NCI-H2107 treated with DMSO at 0.1 percent for 48 hours (cell line): ENCODE measurements at regions not wholly inside any gene's neighbourhood (a gene's known extent, or its start where the extent isn't known, plus 50 kb on each side); places are given as distances from the start of the nearest gene placed in this dataset.
"Not testable (repeated sequence)": the region's sequence is repeated elsewhere in the genome, so short reads cannot be mapped to it uniquely, and the experiment has no call there.

Source experiments
- DNase-seq: peaks from one replicate; lab custom pipeline; 2025; ENCODE audit not compliant: unreplicated experiment; lab: John Stamatoyannopoulos, UW

- DNase-seq = no peak
Observed at GRCh38 chr11:122207921-122208764, 92.1 kb upstream of the BLID start.

GRCh38 chr11:122207505-122207904, 91.5 kb upstream of the BLID start:
- DNase-seq = no peak

- DNase-seq = no peak
Observed at GRCh38 chr11:122205036-122205435, 89.0 kb upstream of the BLID start.

- no peak for DNase-seq
Observed at GRCh38 chr11:122204206-122204605, 88.2 kb upstream of the BLID start.

GRCh38 chr11:122202951-122203456, 87.0 kb upstream of the BLID start:
- DNase-seq = no peak

- DNase-seq = no peak
Observed at GRCh38 chr11:122202161-122202950, 86.3 kb upstream of the BLID start.

- DNase-seq = no peak
Observed at GRCh38 chr11:122201106-122201505, 85.1 kb upstream of the BLID start.

- no peak for DNase-seq
Observed at GRCh38 chr11:122199661-122200060, 83.6 kb upstream of the BLID start.

GRCh38 chr11:122198291-122198983, 82.4 kb upstream of the BLID start:
- DNase-seq = no peak

- no peak for DNase-seq
Observed at GRCh38 chr11:122197066-122197987, 81.3 kb upstream of the BLID start.

GRCh38 chr11:122195790-122196189, 79.8 kb upstream of the BLID start:
- no peak for DNase-seq

GRCh38 chr11:122193881-122194480, 78.0 kb upstream of the BLID start:
- not testable (repeated sequence) for DNase-seq

- DNase-seq = no peak
Observed at GRCh38 chr11:122193457-122193856, 77.4 kb upstream of the BLID start.

GRCh38 chr11:122192634-122193255, 76.7 kb upstream of the BLID start:
- no peak for DNase-seq

GRCh38 chr11:122190768-122191167, 74.8 kb upstream of the BLID start:
- DNase-seq = no peak

GRCh38 chr11:122189229-122189628, 73.2 kb upstream of the BLID start:
- DNase-seq = no peak

GRCh38 chr11:122187373-122188165, 71.6 kb upstream of the BLID start:
- DNase-seq = no peak

GRCh38 chr11:122186439-122187080, 70.5 kb upstream of the BLID start:
- DNase-seq = no peak
